HUDEP-2 (cell line): ENCODE measurements at regions not wholly inside any gene's neighbourhood (a gene's known extent, or its start where the extent isn't known, plus 50 kb on each side); places are given as distances from the start of the nearest gene placed in this dataset.

Experiments
- DNase-seq, 76 experiments: peaks; one replicate each; lab custom pipeline; 2025; ENCODE audit not compliant: unreplicated experiment in 76 of 76; lab: John Stamatoyannopoulos, UW

DNA sequence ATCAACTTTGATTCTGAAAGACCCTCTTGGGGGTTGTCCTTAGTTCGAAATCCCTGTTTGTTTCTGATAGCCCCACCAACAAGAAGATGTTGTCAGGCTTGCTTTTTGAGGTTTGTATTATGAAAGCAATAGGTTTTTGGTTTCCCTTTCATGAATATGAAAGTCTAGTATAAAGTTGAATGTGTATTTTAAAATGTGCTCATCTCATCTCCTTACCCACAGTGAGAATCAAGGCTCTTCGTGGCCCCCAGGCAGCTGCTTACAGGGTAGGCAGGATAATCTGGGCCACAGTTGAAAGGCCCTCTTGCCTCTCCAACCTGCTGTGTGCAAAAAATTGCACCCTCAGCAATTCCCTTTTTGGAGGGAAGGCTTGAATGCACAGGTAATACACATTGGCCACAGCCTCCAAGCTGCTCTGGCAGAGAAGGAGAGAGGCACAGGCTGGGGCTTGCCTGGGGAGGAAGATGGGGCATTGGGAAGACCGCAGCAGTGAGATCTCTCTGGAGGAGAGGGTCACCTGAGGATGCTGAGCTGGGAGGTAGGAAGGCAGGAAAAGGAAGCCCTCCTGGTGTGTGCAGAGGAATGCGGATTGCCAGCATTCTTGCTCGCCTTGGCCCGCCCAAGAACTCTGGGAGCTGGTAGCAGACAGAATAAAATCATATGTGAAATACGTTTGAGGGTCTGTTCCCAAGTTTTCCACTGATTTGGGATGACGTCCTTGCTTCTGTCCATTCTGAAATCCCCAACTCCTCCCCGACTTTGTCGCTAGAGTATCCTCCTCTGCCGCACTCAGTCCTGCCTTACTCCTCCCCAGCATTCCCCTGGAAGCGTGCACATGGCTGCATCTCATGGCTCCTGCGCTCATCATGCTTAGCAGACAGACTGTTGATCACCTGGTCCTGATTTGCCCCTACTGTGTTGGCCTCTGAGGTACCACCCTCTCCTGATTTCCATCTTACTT lies 196.4 kb downstream of the RPLP1 start:
- DNase-seq, result no peak

DNA sequence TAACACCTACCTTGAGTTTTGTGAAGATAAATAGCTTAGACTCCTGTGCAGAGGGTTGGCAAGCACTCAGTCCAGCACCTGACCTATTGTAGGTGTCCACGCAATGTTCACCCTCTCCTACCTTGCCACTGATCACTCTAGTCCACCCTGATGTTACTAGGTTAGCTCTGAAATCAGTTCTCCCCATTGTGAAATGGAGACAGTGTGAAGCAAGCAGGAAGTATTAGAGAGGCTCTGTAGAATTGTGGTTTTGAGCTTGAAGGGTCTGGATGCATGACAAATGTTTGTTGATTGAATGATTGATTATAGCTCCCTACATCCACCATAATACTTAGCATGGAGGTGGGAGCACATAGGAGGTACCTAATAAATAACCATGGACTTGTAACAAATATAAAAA lies 199.7 kb downstream of the RPLP1 start:
- DNase-seq, result no peak

DNA sequence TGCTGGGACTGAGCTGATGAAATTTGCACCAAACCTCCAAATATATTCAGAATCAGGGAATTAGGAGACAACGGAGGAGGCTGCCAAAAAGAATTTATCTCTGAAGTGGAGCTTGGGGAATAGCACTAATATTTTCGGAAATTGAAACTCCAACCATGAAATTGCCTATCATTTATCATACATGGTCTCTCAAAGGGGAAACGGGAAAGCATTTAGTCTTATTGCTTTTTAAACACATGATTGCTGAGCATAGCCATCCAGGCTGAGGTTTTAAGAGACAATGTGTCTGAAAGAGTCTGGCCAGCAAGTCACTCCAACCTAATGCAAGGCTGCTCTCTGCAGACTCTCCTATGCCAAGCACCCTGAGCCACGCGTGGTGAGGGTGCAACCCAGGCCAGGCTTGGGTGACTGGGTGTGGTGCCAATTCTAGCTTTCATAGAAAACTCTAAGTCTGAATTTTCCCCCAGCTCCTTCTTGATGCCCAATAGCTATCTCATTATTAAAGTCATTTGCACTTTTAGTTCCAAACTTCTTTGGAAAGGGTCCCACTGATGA lies 200.2 kb downstream of the RPLP1 start:
- no peak for DNase-seq

DNA sequence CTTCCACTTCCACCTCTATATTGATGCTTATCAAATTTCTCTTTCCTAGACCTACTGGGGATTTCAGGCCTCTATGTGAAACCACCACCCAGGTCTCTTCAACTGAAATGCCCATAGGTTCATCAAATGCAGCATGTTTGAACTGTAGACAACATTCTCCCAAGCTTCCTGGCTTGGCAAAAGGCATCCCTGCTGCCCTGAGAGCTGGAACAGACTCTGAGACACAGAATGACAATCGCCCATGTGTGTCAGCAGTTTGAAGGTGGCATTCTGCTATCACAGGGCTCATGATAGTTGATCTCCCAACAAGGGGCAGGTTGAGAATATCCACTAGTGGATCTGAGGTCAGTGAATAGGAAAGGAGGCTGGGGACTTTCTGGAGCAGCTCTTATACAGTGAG lies 200.7 kb downstream of the RPLP1 start:
- no peak for DNase-seq

DNA sequence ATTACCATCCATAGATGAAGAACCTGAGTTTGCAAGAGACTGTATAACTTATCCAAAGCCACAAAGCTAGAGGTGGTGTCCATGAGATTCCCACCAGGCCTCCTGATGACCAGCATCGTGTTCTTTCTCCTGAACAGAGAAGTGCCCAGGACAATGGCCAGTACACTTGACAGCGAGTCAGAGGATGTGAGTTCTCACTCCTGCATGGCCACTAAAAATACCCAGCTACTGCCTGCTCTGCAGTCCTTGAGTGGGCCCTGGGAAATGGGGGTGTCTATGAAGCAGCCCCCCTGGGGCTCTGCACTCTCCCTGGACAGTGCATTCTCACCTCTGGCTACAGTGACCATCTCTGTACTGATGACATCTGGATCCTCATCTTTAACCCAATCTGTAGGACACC lies 201.2 kb downstream of the RPLP1 start:
- no peak for DNase-seq

DNA sequence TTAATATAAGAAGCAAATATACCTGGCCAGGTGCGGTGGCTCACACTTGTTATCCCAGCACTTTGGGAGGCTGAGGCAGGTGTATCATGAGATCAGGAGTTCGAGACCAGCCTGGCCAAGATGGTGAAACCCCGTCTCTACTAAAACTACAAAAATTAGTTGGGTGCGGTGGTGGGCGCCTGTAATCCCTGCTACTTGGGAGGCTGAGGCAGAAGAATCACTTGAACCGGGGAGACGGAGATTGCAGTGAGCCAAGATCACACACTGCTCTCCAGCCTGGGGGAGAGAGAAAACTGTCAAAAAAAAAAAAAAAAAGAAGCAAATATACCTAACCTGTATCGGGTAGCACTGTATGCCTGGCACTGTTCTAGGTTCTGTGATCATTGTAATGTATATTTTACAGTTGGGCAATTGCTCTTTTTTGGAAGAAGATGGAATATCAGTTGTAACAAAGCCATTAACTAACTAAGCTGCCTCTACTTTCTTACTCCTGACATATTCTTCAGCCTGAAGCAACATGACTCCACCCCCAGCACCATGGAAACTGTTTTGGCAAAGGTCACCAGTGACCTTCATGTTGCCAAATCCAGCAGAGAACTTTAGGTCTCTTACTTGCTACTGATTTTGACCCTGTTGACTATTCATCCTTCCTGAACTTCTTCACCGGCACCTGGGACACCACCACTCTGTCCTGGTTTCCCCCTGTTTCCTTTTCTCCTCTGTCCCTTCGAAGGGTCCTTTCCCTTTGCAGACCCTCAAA lies 203.8 kb downstream of the RPLP1 start:
- no peak for DNase-seq

DNA sequence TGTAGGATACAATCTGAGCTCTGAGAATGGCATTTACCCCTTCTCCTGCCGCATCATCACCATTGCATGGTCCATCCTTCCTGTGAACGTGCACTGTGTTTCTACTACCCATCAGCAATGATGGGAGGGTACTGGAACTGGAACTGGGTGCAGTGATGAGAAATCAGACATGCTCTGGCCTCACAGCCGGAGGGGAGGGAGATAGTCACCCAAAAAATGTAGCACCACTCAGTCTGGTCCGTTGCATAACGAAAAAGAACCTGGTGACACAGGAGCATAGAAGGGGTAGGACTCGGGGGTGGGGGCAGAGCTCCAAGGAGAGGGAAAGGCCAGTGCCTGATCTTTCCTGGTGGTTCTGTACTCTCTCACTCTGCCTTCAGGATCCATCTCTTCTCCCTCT lies 205.0 kb downstream of the RPLP1 start:
- no peak for DNase-seq

DNA sequence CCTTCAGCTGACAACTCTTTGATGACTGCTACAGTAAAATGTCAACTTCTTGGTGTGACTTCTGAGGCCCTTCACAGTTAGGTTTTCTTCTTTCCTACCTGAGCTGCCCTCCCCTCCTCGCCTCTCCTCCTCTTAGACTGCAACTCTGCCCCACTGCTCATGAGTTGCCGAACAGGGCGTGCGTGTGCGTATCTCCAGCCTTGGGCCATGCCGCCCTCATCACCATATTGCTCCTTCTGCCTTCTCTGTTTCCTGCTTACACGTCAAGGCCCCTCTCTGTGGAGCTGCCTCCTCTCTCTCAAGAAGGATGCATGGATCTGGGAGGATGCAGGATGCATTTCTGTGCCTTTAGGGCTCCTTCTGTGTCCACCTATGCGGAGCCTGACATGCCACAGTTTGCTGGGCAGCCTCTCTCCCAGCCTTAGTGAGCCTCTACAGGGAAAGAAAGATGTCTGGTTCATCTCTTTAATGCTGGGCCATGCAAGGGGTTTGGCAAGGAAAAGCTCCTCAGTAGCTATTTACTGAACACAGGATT lies 205.9 kb downstream of the RPLP1 start:
- DNase-seq, result no peak

DNA sequence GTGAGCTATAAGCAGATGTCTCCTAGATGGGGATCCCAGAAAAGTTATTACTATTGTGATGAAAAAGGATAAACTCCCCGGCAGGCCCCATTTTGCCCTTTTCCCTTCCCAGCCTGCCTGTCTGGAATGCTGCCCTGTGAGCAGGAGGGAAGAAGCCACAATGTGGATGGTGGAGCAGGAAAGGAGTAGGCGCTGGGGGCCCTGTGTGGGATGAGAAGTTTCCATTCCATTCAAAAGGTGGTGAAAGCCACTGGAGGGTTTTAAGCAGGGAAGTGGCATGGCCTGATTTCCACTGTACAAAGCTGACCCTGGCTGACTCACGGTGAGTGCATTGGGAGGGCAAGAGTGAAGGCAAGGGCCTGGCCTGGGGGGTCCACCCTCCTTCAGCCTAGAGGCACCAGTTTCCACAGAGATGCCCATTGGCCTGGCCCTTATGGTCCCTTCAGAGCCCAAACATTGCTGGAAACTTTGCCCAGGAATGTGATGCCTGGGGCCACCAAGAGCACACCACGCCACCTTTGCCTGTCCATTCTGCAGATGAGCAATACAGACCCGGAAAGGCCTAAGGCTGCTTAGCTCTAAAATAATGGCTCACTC lies 206.9 kb downstream of the RPLP1 start:
- DNase-seq, result no peak

DNA sequence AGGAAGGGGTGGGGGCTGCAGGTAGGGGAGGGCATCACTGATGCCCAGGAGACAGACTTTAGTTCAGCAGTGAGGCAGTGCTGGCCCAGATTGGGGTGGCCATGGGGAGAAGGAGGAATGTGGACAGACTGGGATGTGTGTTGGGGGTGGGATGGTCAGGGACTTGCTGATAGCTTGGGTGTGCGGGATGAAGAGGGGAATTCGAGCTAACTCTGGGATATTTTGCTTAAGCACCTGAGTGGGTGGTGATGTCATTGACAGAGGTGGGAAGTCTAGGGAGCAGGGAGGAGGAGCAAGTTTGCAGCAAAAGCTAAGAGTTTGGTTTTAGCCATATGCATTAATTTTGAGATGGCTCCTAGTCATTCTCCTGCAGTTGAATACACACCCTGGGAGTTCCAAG lies 207.5 kb downstream of the RPLP1 start:
- no peak for DNase-seq

DNA sequence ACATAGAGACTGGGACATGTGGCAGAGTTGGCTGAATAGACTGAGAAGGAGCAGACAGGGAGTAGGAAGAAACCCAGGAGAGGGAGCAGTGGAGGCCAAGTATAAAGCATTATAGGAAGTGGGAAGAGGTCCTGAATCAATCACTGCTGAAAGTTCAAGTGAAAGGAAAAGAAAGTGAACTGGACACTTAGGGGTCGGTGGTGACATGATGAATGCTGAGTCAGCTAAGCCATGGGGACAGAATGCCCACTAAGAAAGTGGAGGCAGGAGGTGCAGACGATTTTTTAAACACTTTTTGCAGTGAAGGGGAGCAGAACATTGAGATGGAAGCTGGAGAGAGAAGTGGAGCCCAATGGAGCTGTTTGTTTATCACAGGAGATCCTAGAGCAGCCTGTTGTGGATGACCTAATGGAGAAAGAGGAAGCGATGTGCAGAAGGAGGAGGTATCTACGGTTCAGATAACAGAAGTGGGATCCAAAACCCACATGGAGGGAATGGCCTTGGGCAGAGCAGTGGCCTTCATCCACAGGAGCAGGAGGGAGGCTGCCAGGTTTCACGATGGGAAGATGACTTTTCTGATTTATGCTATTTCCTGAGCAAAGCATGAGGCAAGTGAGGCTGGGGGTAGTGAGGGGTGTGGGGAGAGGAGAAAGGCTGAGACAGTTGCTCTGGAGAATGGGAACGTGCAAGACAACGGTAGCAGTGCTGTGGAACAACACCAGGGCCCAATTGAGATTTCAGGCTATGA lies 208.2 kb downstream of the RPLP1 start:
- no peak for DNase-seq

DNA sequence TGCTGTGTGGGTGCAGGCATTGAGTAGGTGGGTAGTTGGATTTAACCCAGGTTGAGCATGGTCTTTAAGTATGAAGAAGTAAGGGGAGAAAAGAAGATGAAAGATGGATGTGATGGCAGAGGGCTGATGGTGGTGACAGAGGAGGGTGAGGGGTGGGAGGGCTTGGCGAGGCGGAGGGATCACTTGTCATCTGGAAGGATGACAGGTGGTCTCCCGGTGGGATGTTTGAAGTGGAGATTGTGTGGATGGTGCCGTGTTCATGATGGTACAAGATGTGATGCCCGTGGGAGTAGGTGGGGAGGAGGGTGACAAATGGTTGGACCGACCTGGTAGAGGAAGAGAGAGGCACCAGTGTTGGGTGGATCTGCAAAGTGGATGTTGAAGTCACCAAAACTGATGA lies 208.8 kb downstream of the RPLP1 start:
- DNase-seq, result no peak

DNA sequence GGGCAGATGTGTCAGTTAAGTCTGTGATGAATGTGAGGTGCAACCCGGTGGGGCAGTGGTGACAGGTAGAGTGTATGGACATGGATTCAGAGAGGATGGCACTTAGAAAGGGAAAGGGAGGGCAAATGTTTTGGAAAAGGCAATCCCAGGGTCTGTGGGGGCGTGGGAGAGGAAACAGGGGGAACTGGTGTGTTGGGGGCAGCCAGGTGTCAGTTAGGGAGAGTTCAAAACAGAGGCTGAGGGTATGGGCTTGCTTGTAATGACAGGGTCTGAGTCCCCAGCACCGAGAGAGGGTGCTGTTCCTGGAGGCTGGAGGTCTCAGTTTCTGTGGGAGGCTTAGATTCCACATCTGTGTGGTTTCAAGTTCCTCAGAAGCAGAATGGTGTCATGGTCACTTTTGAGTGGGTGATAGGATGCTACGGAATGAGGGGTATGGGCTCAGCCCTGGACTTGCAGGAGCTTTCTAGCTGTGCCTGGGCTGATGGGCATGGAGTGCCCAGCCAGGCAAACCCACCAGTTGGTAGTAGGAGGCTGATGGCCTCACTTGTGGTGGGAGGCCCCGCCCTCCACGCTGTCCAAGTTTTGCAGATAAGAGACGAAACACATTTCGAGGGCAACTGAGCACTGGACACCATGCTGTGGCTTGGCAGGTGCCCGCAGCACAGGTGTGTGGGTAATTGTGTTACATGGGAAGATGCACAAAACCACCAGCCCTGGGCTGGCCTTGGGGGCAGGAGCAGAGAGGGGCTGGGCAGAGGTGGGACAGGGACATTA lies 209.4 kb downstream of the RPLP1 start:
- DNase-seq, result no peak

DNA sequence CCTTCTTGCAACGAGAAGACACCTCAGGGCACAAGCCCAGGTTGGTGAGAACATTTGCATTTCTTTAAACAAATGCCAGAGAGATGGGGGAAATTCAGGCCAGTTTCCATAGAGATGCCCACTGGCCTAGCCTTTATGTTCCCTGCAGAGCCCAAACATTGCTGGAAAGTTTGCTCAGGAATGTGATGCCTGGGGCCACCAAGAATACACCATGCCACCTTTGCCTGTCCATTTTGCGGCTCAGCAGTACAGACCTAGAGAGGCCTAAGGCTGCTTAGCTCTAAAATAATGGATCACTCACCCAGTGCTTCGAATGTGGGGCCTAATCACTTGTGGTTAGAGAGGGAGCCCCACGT lies 210.0 kb downstream of the RPLP1 start:
- no peak for DNase-seq

DNA sequence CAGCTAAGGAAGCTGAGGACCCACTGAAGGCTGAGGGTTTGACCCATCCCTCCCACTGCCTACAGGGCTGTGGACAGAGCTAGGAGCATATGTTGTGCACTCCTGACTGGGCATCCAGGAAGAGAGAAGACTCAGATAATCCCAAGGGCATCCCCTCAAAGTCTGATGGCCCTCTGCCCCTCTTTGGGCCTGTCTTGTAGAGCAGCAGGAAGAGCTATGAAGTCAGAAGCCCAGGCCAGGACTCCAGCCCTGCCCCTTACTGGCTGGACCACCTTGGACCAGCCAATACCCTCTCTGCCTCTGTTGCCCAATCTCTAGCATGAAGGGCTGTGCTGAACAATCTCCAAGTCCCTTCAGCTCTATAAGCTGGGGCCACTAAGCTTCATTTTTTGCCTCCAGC lies 210.8 kb downstream of the RPLP1 start:
- no peak for DNase-seq

DNA sequence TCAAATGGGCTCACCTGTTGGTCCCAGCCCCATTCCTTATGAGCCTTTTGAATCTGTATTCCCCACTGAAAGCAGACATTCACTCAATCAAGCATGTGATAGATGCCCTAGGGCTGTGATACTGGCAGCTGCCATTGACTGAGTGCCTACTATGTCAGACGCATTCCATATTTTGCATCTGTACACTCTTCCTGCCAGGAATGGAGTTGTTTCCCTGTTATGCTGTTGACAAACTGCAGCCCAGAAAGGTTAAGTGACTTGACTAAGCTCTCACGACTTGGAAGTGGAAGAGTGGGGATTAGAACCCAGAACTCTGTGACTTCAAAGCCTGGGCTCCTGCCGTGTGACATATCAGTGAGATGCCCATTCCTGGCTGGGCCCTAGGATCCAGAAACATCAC lies 211.4 kb downstream of the RPLP1 start:
- no peak for DNase-seq

DNA sequence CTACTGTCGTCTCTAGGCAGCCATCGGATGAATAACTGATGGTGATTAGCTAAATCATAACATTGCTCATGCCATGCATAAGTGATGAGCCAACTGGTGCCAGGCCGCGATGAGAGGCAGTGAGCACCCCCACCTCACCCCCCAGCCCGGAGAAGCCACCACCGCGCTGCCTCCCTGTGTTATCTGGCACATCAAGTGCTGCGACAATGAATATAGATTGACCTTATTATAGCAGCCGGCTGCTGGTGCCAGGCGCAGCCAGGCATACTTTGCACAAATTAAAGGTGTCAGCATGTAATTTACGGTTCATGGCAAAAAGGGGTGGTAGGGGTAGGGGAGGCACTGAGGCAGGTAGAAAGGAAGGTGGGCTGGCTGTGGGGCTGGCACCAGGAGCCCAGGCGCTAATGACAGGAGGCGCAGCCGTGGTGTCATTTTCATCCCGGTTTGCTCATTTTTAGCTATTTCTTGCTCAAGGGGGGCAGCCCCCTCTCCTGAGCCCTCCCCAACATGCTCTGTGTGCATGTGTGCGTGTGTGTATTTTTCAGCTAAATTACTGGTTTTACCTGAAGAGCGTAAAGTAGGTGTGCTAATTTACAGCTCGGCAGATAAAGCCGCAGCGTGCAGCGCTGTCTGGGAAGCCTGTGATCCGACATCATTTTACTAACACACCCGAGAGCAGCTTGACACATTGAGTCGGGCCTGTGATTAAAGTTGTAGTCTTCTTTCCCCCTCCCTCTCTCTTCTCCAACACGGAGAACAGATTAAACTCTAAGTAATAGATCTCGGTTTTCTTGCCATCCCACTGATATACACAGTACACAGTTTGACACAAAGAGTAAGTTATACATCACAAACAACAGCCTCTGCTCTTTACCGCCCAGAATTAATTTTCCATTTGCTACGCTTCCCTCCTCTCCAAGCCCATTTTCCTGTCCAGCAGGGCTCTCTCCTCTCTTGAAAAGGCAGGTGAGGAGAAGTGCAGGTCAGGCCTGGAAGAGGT lies 212.3 kb downstream of the RPLP1 start:
- DNase-seq, result no peak

DNA sequence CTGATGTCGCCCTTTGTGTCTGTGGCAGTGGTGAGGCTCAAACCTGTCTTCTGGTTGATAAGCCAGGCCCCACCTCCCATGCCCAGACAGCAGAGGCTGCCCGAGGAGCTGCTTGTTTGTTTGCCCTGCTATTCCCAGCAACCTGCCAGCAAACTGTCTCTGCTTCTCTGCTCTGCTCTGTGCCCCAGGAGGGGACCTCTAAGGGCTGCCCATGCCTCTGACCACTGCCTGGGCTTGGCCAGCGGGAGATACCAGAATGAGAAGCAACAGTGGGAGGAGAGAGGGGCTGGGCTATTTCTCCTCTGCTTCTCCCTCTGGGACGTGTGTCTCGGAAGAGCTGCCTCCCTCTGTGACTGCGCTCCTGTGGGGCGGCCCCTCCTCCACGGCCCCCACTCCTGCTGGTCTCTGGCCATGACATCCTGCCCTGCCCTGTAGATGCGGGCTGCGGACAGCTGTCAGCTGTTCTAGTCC lies 213.1 kb downstream of the RPLP1 start:
- DNase-seq, result peak in 15 of 76 experiments; percentile 2 to 46 (median 11)
